Stimulated activated naive B cell treated with anti-CD40 and anti-IgM and Interleukin-4, amounts not matched to agents 10 μg/mL and 1 μg/mL and 100 μg/mL, for 72 hours (primary cell): ENCODE measurements at regions not wholly inside any gene's neighbourhood (a gene's known extent, or its start where the extent isn't known, plus 50 kb on each side); places are given as distances from the start of the nearest gene placed in this dataset.

Experiments
- ATAC-seq, 2 donors: fragments of 150-1000 bp; cut with Tn5 transposase; replicated peaks; 2 replicates each; pipeline ENCODE4 v1.10.0; 2021; ENCODE audit warnings: moderate library complexity in 1 of 2
- DNase-seq: peaks from one replicate; pipeline ENCODE4 v3.0.0; 2021
- H3K27ac Mint-ChIP-seq: one replicate; pipeline ENCODE4 v1.8.0; 2022; ENCODE audit warnings: mild to moderate bottlenecking, mixed read lengths
- H3K27me3 Mint-ChIP-seq, 2 donors: one replicate each; pipeline ENCODE4 v1.8.0; 2022; ENCODE audit warnings: mixed read lengths in 2 of 2
- H3K36me3 Mint-ChIP-seq, 2 donors: one replicate each; pipeline ENCODE4 v1.8.0; 2022; ENCODE audit warnings: mixed read lengths in 2 of 2, mild to moderate bottlenecking in 1 of 2
- H3K4me1 Mint-ChIP-seq, 2 donors: one replicate each; pipeline ENCODE4 v1.8.0; 2022; ENCODE audit warnings: mixed read lengths in 2 of 2, mild to moderate bottlenecking in 1 of 2
- H3K4me3 Mint-ChIP-seq, 2 donors: one replicate each; pipeline ENCODE4 v1.8.0; 2022; ENCODE audit warnings: mild to moderate bottlenecking in 2 of 2, mixed read lengths in 2 of 2, moderate library complexity in 1 of 2
- H3K9me3 Mint-ChIP-seq, 2 donors: one replicate each; pipeline ENCODE4 v1.8.0; 2022; ENCODE audit warnings: mixed read lengths in 2 of 2, mild to moderate bottlenecking in 1 of 2

GRCh38 chr12:38384816-38385378, 68.3 kb downstream of the ALG10B start:
- ATAC-seq, result no peak
- peaks cover 2 to 5% of the 10 kb centered on the region in 2 donors for H3K4me1 Mint-ChIP-seq
- DNase-seq, result no peak
- H3K27me3 Mint-ChIP-seq, result no peaks in the 10 kb centered on the region
- peaks cover 15 to 16% of the 10 kb centered on the region in 2 donors for H3K9me3 Mint-ChIP-seq
- no peak overlapping the region for H3K27ac Mint-ChIP-seq
- H3K36me3 Mint-ChIP-seq, result peaks cover 0 to 2% of the 10 kb centered on the region in 2 donors
- no peak overlapping the region for H3K4me3 Mint-ChIP-seq

DNA sequence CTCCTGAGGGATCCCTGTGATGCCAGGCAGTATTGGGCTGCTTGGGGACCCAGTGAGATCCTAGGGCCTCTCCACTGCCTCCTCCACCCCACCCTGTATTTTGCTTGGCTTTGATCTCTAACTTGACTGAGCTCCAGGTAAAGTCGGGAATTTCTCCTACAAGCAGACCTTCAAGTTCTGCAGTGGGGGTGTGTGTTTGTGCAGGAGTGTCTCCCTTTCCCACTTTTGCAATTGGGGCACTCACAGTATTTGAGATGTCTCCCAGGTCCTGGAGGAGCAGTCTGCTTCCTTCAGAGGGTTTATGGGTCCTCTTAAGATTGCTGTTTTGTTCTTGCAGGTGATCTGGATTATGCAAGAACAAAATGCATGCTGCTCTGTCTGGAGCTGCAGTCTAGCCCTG, 68.9 kb downstream of the ALG10B start:
- Mint-ChIP-seq H3K4me1 (peaks cover 2 to 5% of the 10 kb centered on the region in 2 donors), H3K4me3 (no peak overlapping the region), H3K27me3 (no peaks in the 10 kb centered on the region), H3K27ac (no peak overlapping the region), H3K36me3 (peaks cover 0 to 2% of the 10 kb centered on the region in 2 donors), H3K9me3 (peaks cover 12 to 16% of the 10 kb centered on the region in 2 donors)
- DNase-seq (no peak), ATAC-seq (no peak)

DNA sequence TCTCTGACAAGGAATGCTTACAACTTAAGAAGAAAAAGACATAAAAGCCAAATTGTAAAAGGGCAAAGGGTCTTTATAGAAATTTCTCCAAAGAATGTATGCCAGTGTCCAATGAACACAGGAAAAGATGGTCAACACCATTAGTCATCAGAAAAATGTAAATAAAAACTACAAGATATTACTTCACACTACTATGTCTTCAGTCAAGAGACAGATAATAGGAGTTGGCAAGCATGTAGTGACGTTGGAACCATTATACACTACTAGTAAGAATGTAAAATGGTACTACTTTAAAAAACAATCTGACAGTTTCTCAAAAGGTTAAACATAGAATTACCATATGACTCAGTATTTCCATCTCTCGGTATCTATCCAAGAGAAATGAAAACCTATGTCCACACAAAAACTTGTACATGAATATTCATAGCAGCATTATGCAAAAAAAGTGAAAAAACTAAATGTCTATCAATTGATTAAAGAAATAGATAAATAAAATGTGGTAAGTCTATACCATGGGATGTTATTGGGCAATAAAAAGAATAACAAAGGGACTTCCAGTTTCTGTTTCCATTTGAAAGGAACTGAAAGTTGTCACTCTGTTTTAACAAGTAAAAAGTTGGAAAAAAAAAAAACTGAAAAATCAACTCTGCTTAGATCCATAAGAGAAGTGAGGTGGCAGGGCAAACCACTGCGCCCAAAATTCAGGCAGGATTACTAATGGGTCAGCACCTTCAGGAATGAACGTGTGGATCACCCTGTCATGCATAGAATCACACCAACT, 69.8 kb downstream of the ALG10B start:
- DNase-seq, result no peak
- Mint-ChIP-seq H3K27me3 (no peaks in the 10 kb centered on the region), H3K36me3 (peaks cover 0 to 2% of the 10 kb centered on the region in 2 donors), H3K27ac (no peak overlapping the region), H3K4me3 (no peak overlapping the region), H3K4me1 (peaks cover 2 to 5% of the 10 kb centered on the region in 2 donors), H3K9me3 (peaks cover 12 to 16% of the 10 kb centered on the region in 2 donors)
- peak; percentile 60 to 62 for ATAC-seq

DNA sequence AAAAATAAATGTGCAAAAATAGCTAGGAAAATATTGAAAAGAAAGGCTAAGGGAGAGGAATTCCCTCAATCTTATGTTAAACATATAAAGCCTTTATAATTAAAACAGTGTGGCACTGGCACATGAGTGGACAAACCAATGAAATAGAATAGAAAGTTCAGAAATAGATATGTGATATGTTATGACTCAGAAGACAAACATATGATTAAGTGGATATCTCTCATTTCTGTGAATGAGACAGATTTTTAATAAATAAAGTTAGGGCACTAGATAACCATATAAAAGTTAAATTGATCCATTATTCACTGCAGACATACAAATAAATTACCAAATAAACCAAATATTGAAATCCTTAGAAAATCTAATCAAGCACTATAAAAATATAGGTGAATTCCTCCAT, 73.0 kb downstream of the ALG10B start:
- Mint-ChIP-seq H3K27ac (no peak overlapping the region), H3K9me3 (peaks cover 0 to 8% of the 10 kb centered on the region in 2 donors), H3K27me3 (no peaks in the 10 kb centered on the region), H3K36me3 (no peaks in the 10 kb centered on the region), H3K4me1 (peaks cover 2 to 5% of the 10 kb centered on the region in 2 donors), H3K4me3 (no peak overlapping the region)
- ATAC-seq, result no peak
- DNase-seq, result no peak

- ATAC-seq (no peak), DNase-seq (no peak)
- no peaks in the 10 kb centered on the region for H3K36me3 Mint-ChIP-seq
- H3K4me1 Mint-ChIP-seq, result peaks cover 2 to 5% of the 10 kb centered on the region in 2 donors
- H3K27me3 Mint-ChIP-seq, result no peaks in the 10 kb centered on the region
- H3K9me3 Mint-ChIP-seq, result peaks cover 0 to 6% of the 10 kb centered on the region in 2 donors
- H3K27ac Mint-ChIP-seq, result no peak overlapping the region
- H3K4me3 Mint-ChIP-seq, result no peak overlapping the region
These were observed 74.4 kb downstream of the ALG10B start for GRCh38 chr12:38391007-38391406.

GRCh38 chr12:38392554-38393144, 76.1 kb downstream of the ALG10B start:
- no peak for DNase-seq
- H3K36me3 Mint-ChIP-seq, result no peaks in the 10 kb centered on the region
- no peaks in the 10 kb centered on the region for H3K27me3 Mint-ChIP-seq
- H3K4me1 Mint-ChIP-seq, result no peaks in the 10 kb centered on the region
- H3K27ac Mint-ChIP-seq, result no peak overlapping the region
- no peak for ATAC-seq
- no peak overlapping the region for H3K4me3 Mint-ChIP-seq
- peaks cover 4 to 10% of the 10 kb centered on the region in 2 donors for H3K9me3 Mint-ChIP-seq

DNA sequence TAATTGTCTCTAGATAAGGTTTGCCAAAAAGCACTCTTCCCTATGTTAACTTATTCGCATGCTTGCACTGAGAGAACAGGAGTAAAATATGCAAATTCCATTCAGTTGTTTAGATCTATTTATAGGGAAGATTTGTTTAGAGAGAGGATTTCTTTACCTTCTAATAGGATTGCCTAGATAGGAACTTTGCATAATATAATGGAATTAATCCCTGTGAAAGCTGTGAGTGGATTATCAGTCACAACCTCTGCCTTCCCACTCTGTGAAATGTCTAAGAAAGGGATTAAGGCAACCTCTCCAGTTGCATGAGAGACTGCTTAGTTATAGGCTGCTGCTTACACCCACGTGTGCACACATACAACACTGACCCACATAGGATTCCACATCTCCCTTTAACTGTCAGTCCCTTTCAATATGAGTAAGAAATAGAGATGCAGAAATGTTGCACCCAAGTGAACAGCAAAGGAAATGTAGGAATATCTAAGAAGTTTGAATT, 83.2 kb downstream of the ALG10B start:
- no peaks in the 10 kb centered on the region for H3K36me3 Mint-ChIP-seq
- ATAC-seq (no peak), DNase-seq (no peak)
- peaks cover 9 to 10% of the 10 kb centered on the region in 2 donors for H3K9me3 Mint-ChIP-seq
- no peaks in the 10 kb centered on the region for H3K27me3 Mint-ChIP-seq
- H3K4me3 Mint-ChIP-seq, result no peak overlapping the region
- H3K27ac Mint-ChIP-seq, result no peak overlapping the region
- no peaks in the 10 kb centered on the region for H3K4me1 Mint-ChIP-seq

DNA sequence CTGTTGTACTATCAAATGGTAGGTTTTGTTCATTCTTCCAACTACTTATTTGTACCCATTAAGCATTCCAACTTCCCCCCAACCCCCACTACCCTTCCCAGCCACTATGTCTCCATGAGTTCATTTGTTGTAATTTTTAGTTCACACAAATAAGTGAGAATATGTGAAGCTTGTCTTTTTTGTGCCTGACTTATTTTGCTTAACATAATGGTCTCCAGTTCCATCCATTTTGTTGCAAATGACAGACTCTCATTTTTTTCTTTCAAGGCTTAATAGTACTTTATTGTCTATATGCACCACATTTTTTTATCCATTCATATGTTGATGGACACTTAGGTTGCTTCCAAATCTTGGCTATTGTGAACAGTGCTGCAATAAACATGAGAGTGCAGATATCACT, 86.2 kb downstream of the ALG10B start:
- H3K27ac Mint-ChIP-seq, result no peak overlapping the region
- ATAC-seq (no peak), DNase-seq (no peak)
- no peaks in the 10 kb centered on the region for H3K4me1 Mint-ChIP-seq
- peaks cover 4 to 6% of the 10 kb centered on the region in 2 donors for H3K9me3 Mint-ChIP-seq
- no peaks in the 10 kb centered on the region for H3K27me3 Mint-ChIP-seq
- no peaks in the 10 kb centered on the region for H3K36me3 Mint-ChIP-seq
- no peak overlapping the region for H3K4me3 Mint-ChIP-seq

DNA sequence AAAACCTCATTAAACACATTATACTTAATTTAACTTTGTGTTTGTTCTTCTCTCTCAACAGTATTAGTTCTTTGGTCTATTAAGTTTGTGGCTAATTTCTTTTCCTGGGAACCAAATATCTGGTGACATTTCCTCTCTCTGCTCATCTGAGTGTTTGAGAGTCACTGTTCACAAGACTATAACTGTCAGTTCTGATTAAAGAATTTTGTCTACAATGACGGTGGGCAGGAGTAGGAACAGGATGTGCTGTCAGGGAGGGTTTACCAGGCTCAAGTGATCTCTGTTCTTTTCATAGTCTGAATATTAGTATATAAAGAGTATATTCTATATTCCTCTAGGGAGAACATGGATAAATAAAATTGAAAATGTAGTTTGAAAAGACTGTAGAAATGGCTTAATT, 92.9 kb downstream of the ALG10B start:
- H3K4me1 Mint-ChIP-seq, result no peaks in the 10 kb centered on the region
- DNase-seq (no peak), ATAC-seq (no peak)
- H3K9me3 Mint-ChIP-seq, result no peaks in the 10 kb centered on the region
- H3K27me3 Mint-ChIP-seq, result no peaks in the 10 kb centered on the region
- H3K4me3 Mint-ChIP-seq, result no peak overlapping the region
- no peak overlapping the region for H3K27ac Mint-ChIP-seq
- no peaks in the 10 kb centered on the region for H3K36me3 Mint-ChIP-seq

DNA sequence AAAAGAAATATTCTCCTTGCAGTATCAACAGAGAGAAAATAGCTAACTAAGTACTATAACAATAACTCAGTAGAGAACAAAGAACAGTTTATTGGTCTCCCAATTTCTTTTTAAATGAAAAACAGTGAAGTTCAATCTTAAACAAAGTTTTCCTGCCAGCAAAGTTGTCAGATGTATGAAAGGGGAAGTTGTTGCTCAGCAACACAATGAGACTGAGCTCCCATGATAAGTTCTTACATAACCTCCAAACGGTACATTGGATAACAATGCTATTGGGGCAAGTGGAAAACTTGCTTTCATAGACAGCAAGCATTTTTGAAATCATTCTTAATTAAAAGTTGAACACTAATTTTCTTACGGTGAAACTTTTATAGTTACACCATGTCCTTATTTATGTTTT, 94.9 kb downstream of the ALG10B start:
- Mint-ChIP-seq H3K9me3 (no peaks in the 10 kb centered on the region), H3K27ac (no peak overlapping the region), H3K27me3 (no peaks in the 10 kb centered on the region), H3K36me3 (no peaks in the 10 kb centered on the region), H3K4me1 (no peaks in the 10 kb centered on the region), H3K4me3 (no peak overlapping the region)
- no peak for ATAC-seq
- no peak for DNase-seq

- Mint-ChIP-seq H3K4me3 (no peak overlapping the region), H3K4me1 (no peaks in the 10 kb centered on the region), H3K27ac (no peak overlapping the region), H3K27me3 (no peaks in the 10 kb centered on the region), H3K9me3 (no peaks in the 10 kb centered on the region), H3K36me3 (no peaks in the 10 kb centered on the region)
- ATAC-seq (no peak), DNase-seq (no peak)
These were observed 95.4 kb downstream of the ALG10B start for GRCh38 chr12:38411946-38412345.

DNA sequence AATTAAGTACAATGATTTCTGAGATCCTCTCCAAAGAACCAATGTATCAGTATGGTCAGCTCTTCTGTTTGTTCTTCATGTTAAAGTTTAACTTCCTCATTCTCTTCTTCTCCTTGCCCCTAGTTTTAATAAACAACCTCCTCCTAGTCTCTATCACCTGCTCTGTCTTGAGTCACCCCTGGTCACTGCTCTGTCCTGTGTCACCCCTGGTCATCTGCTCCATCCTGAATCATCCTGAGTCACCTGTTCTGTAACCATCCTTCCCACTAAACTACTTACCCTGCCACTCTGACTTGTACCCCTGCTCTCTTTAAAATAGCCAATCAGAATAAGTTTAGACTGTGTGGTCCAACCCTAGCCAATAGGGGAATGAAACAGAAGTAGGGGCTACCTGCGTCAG, 100.5 kb downstream of the ALG10B start:
- DNase-seq (no peak), ATAC-seq (no peak)
- no peaks in the 10 kb centered on the region for H3K4me1 Mint-ChIP-seq
- H3K27me3 Mint-ChIP-seq, result no peaks in the 10 kb centered on the region
- H3K9me3 Mint-ChIP-seq, result peaks cover 0 to 12% of the 10 kb centered on the region in 2 donors
- H3K36me3 Mint-ChIP-seq, result no peaks in the 10 kb centered on the region
- no peak overlapping the region for H3K27ac Mint-ChIP-seq
- H3K4me3 Mint-ChIP-seq, result no peak overlapping the region

DNA sequence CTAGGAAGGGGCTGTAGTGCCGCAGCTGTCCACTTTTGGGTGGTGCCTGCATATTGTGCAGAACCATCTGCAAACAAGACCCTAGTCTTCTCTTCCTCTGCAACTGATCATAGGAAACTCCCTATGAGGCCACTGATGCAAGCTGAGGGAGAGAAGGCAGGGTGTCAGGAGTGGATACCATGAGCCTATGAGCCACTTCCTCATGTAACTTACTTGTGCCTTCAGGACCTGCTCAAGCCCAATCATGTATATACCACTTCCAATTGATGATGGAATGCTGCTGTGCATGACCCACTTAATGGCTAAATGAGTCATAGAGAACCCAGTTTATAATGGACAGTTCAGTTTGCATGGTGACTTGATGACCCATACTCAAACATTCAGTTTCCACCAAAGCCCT, 107.9 kb downstream of the ALG10B start:
- Mint-ChIP-seq H3K36me3 (no peaks in the 10 kb centered on the region), H3K4me1 (no peaks in the 10 kb centered on the region), H3K27me3 (no peaks in the 10 kb centered on the region), H3K4me3 (no peak overlapping the region), H3K27ac (no peak overlapping the region), H3K9me3 (peaks cover 4 to 8% of the 10 kb centered on the region in 2 donors)
- DNase-seq (no peak), ATAC-seq (no peak)

- no peaks in the 10 kb centered on the region for H3K36me3 Mint-ChIP-seq
These were observed 110.9 kb downstream of the ALG10B start for GRCh38 chr12:38427442-38427841.

GRCh38 chr12:38431921-38432320, 115.3 kb downstream of the ALG10B start:
- Mint-ChIP-seq H3K9me3 (peaks cover 4 to 6% of the 10 kb centered on the region in 2 donors), H3K27me3 (no peaks in the 10 kb centered on the region), H3K27ac (no peak overlapping the region), H3K4me3 (no peak overlapping the region), H3K4me1 (no peaks in the 10 kb centered on the region), H3K36me3 (no peaks in the 10 kb centered on the region)
- ATAC-seq (no peak), DNase-seq (no peak)

More at GRCh38 chr12:38427442-38427841, 110.9 kb downstream of the ALG10B start:
- H3K27me3 Mint-ChIP-seq, result no peaks in the 10 kb centered on the region
- H3K27ac Mint-ChIP-seq, result no peak overlapping the region
- peaks cover 0 to 4% of the 10 kb centered on the region in 2 donors for H3K9me3 Mint-ChIP-seq
- ATAC-seq (no peak), DNase-seq (no peak)
- no peaks in the 10 kb centered on the region for H3K4me1 Mint-ChIP-seq
- H3K4me3 Mint-ChIP-seq, result no peak overlapping the region
